Fibroblast of villous mesenchyme (primary cell): ENCODE measurements at regions not wholly inside any gene's neighbourhood (a gene's known extent, or its start where the extent isn't known, plus 50 kb on each side); places are given as distances from the start of the nearest gene placed in this dataset.
"Not testable (repeated sequence)": the region's sequence is repeated elsewhere in the genome, so short reads cannot be mapped to it uniquely, and the experiment has no call there.

ENCODE experiments used
- DNase-seq: peaks from one replicate; pipeline ENCODE4 v3.0.0-alpha.2; 2010; ENCODE audit warnings: low read depth
- H3K4me3 ChIP-seq: 2 replicates; pipeline ENCODE4 v1.5.1; 2011; ENCODE audit warnings: low read depth, mild to moderate bottlenecking, low read length
- TF ChIP-seq, protein P1 (sequence below): IDR thresholded peaks from 2 replicates; pipeline ENCODE4 v1.5.1; 2012; ENCODE audit warnings: low read depth, mild to moderate bottlenecking, low read length; ENCODE audit not compliant: insufficient read depth

DNA sequence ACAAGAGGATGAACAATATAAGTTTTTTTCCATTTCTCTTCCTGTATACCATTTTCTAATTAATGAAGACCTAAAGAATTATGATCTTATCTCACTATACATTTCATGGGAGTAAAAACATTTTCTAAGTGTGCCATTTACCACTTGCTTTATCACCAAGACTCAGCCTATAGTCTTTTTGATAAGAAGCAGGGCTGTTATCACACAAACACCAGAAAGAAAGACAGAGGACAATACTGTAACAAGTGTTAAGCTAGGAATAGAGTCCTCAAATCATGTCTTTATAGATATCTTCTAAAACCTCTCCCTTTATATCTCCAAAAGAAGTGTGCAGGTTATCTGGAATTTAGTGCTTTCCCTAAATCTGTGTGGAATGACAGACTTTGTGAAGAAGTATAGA lies 119.7 kb downstream of the FAM174A start:
- no peak for DNase-seq
- TF ChIP-seq, protein P1, sequence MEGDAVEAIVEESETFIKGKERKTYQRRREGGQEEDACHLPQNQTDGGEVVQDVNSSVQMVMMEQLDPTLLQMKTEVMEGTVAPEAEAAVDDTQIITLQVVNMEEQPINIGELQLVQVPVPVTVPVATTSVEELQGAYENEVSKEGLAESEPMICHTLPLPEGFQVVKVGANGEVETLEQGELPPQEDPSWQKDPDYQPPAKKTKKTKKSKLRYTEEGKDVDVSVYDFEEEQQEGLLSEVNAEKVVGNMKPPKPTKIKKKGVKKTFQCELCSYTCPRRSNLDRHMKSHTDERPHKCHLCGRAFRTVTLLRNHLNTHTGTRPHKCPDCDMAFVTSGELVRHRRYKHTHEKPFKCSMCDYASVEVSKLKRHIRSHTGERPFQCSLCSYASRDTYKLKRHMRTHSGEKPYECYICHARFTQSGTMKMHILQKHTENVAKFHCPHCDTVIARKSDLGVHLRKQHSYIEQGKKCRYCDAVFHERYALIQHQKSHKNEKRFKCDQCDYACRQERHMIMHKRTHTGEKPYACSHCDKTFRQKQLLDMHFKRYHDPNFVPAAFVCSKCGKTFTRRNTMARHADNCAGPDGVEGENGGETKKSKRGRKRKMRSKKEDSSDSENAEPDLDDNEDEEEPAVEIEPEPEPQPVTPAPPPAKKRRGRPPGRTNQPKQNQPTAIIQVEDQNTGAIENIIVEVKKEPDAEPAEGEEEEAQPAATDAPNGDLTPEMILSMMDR, result no peak
- H3K4me3 ChIP-seq, result no peak overlapping the region

DNA sequence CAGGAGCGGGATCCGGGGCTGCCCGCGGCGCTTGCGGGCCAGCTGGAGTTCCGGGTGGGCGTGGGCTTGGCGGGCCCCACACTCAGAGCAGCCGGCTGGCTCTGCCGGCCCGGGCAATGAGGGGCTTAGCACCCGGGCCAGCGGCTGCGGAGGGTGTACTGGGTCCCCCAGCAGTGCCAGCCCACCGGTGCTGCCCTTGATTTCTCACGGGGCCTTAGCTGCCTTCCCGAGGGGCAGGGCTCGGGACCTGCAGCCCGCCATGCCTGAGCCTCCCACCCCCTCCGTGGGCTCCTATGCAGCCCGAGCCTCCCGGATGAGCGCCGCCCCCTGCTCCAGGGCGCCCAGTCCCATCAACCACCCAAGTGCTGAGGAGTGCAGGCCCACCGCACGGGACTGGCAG lies 121.6 kb downstream of the FAM174A start:
- not testable (repeated sequence) for DNase-seq, H3K4me3 ChIP-seq

DNA sequence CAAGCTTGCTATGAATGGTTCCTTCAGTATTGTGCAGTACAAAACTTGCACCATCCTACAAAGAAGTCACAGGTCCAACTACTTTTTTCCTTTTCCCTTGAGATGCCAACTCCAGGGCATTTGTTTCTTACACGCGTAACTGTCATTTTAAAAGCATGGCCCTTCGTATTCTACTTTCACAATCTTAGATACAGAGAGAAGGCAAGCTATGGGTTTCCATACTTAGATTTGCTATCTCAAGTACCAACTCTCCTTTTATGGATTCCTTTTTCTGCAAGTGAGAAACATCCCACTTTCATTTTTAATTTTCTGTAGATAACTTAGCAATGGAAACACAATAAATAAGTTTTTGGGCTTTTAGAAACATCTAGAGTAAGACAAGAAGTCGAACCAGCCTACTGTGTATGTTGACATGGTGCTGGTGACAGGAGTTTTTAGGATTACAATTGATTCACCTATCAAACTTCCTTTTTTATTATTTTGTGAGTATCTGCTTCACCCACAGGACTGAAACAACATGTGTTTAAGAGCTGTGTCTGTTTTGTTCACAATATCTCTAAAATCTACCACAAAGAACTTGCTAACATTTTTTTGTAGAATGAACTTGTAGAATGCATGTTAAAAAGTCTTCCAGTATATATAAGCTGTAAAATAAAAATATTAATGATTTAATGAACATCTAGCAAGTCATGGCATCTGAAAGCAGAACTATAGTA lies 124.1 kb downstream of the FAM174A start:
- TF ChIP-seq, protein P1, result no peak
- no peak overlapping the region for H3K4me3 ChIP-seq
- DNase-seq, result no peak

DNA sequence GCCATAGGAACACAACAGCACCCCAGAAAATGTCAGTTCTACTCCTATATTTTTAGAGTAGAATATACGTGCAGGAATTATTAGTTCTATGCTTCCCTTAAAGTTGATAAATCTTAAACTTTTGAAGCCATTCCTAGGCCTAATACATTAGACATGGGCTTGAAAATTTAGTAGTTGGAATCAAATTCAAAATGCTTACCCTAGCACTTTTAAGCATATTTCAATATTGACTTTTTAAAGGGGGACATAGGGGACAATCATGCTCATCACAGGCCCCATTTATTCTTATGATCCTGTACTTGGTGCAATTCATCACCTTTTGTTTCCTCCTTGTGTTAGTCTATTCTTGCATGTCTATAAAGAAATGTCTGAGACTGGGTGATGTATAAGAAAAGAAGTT lies 129.0 kb downstream of the FAM174A start:
- TF ChIP-seq, protein P1, result no peak
- no peak overlapping the region for H3K4me3 ChIP-seq
- no peak for DNase-seq

DNA sequence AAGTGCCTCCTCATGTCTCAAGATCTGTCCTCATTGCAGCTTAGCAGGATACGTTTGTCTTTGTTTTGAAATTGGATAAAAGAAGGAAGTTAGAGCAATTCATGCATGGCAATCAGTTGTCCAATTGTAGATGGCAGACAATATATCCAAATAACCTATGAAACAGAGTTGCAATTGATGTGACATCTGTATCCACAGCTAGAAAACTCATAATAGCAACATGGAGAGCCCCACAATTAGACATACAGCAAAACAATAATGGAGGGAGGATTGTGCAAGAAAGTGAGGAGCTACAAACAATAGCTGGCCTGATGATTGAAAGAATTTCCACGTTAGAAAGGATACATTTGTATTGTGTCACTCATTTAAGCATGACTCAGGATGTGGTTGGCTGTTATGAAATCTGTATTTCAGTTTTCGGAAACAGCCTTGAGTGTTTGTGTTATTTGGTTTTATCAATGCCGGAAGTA lies 132.0 kb downstream of the FAM174A start:
- peak; percentile 79 for DNase-seq
- H3K4me3 ChIP-seq, result no peak overlapping the region
- TF ChIP-seq, protein P1, result no peak

DNA sequence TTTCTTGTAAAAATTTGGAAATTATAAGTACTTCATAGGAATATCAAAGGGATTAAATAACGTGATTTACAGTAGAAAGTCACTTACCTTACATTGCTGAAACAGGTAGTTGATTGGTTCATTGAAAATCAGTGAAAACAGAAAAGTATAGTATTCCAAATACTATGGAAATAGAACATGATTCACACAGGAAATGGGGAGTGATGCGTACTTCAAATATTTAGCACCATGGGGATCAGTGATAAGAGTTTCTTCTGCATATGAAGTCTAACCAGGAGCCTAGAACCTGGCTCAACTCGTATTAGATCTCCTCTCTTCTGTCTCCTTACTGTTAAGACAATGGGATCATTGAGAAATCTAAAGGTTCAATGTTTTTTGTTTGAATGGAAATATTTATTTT lies 133.3 kb downstream of the FAM174A start:
- TF ChIP-seq, protein P1, result no peak
- H3K4me3 ChIP-seq, result no peak overlapping the region
- DNase-seq, result peak; percentile 27

DNA sequence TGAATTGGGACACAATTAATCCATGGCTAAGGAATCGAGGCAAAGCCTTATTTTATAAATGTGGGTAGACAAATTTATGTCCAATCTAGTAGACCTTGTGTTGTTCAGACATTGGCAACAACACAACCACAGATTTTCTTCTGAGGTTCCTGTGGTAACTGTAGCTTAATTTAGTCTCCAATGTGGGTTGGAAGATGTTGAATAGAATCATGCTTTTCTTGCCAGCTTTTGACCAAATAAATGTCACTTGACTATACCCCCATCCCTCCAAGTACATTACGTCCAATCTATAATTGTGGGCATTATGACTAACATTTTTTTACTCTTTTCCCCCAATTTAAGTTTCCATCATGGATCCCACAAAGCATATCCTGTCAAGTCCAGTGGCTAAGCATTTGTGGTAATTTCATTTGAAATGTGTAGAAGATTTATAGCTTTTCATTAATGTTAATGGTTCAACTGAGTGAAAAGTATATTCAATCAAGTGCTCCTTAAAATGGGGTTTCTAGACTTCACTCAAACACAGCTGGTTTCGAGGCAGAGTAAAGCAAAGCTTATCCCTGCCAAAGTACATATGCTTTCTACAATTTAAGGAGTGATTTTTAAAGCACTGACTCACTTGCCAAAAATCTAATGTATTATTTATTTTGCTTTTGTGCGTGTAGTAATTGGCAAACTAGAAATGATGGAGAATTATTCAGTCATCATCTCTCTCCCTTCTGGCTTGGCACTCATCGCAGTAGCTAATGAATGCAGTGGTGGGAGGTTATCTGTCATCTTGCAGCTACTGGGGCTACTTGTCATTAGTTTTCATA lies 141.8 kb downstream of the FAM174A start:
- peak; percentile 35 for DNase-seq
- H3K4me3 ChIP-seq, result no peak overlapping the region
- TF ChIP-seq, protein P1, result no peak
